ENCODE measurements at regions not wholly inside any gene's neighbourhood (a gene's known extent, or its start where the extent isn't known, plus 50 kb on each side); places are given as distances from the start of the nearest gene placed in this dataset.

DNA sequence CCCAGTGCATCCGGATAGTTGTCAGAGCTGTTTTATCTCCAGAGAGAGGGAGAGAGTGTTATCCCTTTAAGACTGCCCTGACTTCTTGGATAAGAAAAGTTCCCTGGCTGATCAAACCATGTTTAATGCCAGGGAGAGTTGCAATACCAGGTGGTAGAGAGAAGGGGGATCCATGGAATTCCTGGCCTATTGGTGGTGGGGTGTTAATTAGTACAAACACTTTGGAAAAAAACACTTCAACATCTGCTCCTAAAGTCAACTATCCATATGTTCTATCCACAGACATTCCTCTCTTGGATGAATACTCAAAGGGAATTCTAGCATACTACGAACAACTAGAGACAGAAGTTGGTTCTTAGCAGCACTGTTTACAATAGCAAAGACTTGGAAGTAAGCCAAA, 307.2 kb downstream of the TCERG1L start:
- Histone ChIP-seq H3K27me3 (replicated peaks in 1 of 7) (peaks cover 0 to 11% (median 0%) of the 10 kb centered on the region in 7 donors), H3K9me3 (peaks cover 0 to 8% (median 2%) of the 10 kb centered on the region in 8 donors), H3K27ac (no peak overlapping the region), H3K36me3 (no peaks in the 10 kb centered on the region), H3K4me1 (no peaks in the 10 kb centered on the region), H3K4me3 (no peak overlapping the region)
- TF ChIP-seq, protein P1, sequence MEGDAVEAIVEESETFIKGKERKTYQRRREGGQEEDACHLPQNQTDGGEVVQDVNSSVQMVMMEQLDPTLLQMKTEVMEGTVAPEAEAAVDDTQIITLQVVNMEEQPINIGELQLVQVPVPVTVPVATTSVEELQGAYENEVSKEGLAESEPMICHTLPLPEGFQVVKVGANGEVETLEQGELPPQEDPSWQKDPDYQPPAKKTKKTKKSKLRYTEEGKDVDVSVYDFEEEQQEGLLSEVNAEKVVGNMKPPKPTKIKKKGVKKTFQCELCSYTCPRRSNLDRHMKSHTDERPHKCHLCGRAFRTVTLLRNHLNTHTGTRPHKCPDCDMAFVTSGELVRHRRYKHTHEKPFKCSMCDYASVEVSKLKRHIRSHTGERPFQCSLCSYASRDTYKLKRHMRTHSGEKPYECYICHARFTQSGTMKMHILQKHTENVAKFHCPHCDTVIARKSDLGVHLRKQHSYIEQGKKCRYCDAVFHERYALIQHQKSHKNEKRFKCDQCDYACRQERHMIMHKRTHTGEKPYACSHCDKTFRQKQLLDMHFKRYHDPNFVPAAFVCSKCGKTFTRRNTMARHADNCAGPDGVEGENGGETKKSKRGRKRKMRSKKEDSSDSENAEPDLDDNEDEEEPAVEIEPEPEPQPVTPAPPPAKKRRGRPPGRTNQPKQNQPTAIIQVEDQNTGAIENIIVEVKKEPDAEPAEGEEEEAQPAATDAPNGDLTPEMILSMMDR (IDR thresholded peaks at IDR 0.05 in 8 of 11, conservative IDR thresholded peaks at IDR 0.05 in 3 of 11) = no peak
- TF ChIP-seq POLR2AphosphoS5 (IDR thresholded peaks at IDR 0.05) (no peak), POLR2A (IDR thresholded peaks at IDR 0.05) (no peak)
- WGBS, 5 donors = 66 to 82% (median 79%) methylated on average over 2 of the region's 2 CpGs
- no peak for DNase-seq
- intact Hi-C loops (cut with DNase I; ENCODE audit: low total_unique reads) = no loop called here

- Histone ChIP-seq H3K4me1 (no peaks in the 10 kb centered on the region), H3K27me3 (replicated peaks in 1 of 7) (peaks cover 0 to 4% (median 0%) of the 10 kb centered on the region in 7 donors), H3K9me3 (peaks cover 0 to 8% (median 2%) of the 10 kb centered on the region in 8 donors), H3K27ac (no peak overlapping the region), H3K4me3 (no peak overlapping the region), H3K36me3 (no peaks in the 10 kb centered on the region)
- TF ChIP-seq, protein P1 (IDR thresholded peaks at IDR 0.05 in 8 of 11, conservative IDR thresholded peaks at IDR 0.05 in 3 of 11) = no peak
- TF ChIP-seq POLR2A (IDR thresholded peaks at IDR 0.05) (no peak), POLR2AphosphoS5 (IDR thresholded peaks at IDR 0.05) (no peak)
- DNase-seq = peak; percentile 58
- intact Hi-C loops (cut with DNase I; ENCODE audit: low total_unique reads) = no loop called here
- 77 to 90% (median 88%) methylated on average over 10 of the region's 10 CpGs for WGBS, 5 donors
These were observed 304.9 kb downstream of the TCERG1L start for GRCh38 chr10:131006458-131007256.

DNA sequence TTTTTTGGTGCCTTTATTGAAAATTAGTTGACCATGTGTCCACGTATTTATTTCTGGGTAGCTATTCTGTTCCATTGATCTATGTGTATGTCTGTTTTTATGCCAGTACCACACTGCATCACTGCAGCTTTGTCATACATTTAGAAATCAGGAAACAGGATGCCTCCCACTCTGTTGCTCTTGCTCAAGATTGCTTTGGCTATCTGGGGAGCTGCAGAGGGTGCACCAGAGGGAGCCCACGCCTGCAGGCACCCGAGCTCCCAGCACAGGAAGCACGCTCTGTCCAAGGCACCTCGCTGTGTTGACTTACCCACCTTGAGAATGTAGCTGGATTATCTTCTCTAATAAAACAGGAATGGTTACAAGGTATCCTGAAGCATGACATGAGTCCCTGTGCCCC, 301.7 kb downstream of the TCERG1L start:
- WGBS, 5 donors = 53 to 73% (median 56%) methylated on average over 5 of the region's 5 CpGs

More for the DNA sequence above, 301.7 kb downstream of the TCERG1L start:
- Histone ChIP-seq H3K27me3 (replicated peaks in 1 of 7) (peaks cover 0 to 4% (median 0%) of the 10 kb centered on the region in 7 donors), H3K9me3 (peaks cover 0 to 8% (median 2%) of the 10 kb centered on the region in 8 donors), H3K27ac (no peak overlapping the region), H3K4me3 (no peak overlapping the region), H3K4me1 (no peaks in the 10 kb centered on the region), H3K36me3 (no peaks in the 10 kb centered on the region)
- intact Hi-C loops (cut with DNase I; ENCODE audit: low total_unique reads) = no loop called here
- TF ChIP-seq, protein P1 (IDR thresholded peaks at IDR 0.05 in 8 of 11, conservative IDR thresholded peaks at IDR 0.05 in 3 of 11) = no peak
- TF ChIP-seq POLR2AphosphoS5 (IDR thresholded peaks at IDR 0.05) (no peak), POLR2A (IDR thresholded peaks at IDR 0.05) (no peak)
- DNase-seq = no peak
